Calu3 (cell line): ENCODE measurements at regions not wholly inside any gene's neighbourhood (a gene's known extent, or its start where the extent isn't known, plus 50 kb on each side); places are given as distances from the start of the nearest gene placed in this dataset.

Experiments used
- BruUV-seq: library from RNA; stranded (reverse); fragments of 400-500 nt; replicated peaks from 2 replicates; lab custom pipeline; 2021; lab: Mats Ljungman, UMichigan
- CTCF ChIA-PET: fragments of 300-600 bp; sonication (Branson Sonifier 250); formaldehyde crosslinking; loops from one replicate; lab custom pipeline; 2022; ENCODE audit warnings: antibody characterized with exemption; lab: Charles Lee
- DNase-seq: peaks from one replicate; pipeline ENCODE4 v3.0.0; 2022
- H3K27ac Mint-ChIP-seq: one replicate; pipeline ENCODE4 v1.8.0; 2022; ENCODE audit warnings: mixed read lengths; ENCODE audit not compliant: unreplicated experiment
- H3K27me3 Mint-ChIP-seq: one replicate; pipeline ENCODE4 v1.8.0; 2022; ENCODE audit warnings: mixed read lengths; ENCODE audit not compliant: unreplicated experiment
- H3K36me3 Mint-ChIP-seq: one replicate; pipeline ENCODE4 v1.8.0; 2022; ENCODE audit warnings: mild to moderate bottlenecking, moderate library complexity, mixed read lengths; ENCODE audit not compliant: insufficient read depth, unreplicated experiment
- H3K4me1 Mint-ChIP-seq: one replicate; pipeline ENCODE4 v1.8.0; 2022; ENCODE audit warnings: mild to moderate bottlenecking, low read depth, mixed read lengths; ENCODE audit not compliant: unreplicated experiment
- H3K4me3 Mint-ChIP-seq: one replicate; pipeline ENCODE4 v1.8.0; 2022; ENCODE audit warnings: mild to moderate bottlenecking, low read depth, moderate library complexity, mixed read lengths; ENCODE audit not compliant: unreplicated experiment
- H3K9me3 Mint-ChIP-seq: one replicate; pipeline ENCODE4 v1.8.0; 2022; ENCODE audit warnings: low read depth, mixed read lengths; ENCODE audit not compliant: unreplicated experiment
- CTCF ChIP-seq: fragments of 200-600 bp; IDR thresholded peaks from one replicate; pipeline ENCODE4 v1.8.0; 2022; ENCODE audit warnings: antibody characterized with exemption; ENCODE audit not compliant: unreplicated experiment
- intact Hi-C: fragments of 100-400 bp; cut with micrococcal nuclease; formaldehyde crosslinking; loops from one replicate; pipeline ENCODE4 v1.10.0; 2022; ENCODE audit not compliant: unreplicated experiment

- Mint-ChIP-seq H3K36me3 (no peaks in the 10 kb centered on the region), H3K27me3 (no peaks in the 10 kb centered on the region), H3K9me3 (no peaks in the 10 kb centered on the region), H3K27ac (no peak overlapping the region), H3K4me1 (peaks cover 21% of the 10 kb centered on the region), H3K4me3 (no peak overlapping the region)
- no peak for TF ChIP-seq CTCF
- BruUV-seq: no TSS peak
- intact Hi-C loops: no loop called here
- DNase-seq: no peak
- CTCF ChIA-PET: no interaction called here
These were observed 357.1 kb downstream of the SOCS6 start for GRCh38 chr18:70645971-70646370.

DNA sequence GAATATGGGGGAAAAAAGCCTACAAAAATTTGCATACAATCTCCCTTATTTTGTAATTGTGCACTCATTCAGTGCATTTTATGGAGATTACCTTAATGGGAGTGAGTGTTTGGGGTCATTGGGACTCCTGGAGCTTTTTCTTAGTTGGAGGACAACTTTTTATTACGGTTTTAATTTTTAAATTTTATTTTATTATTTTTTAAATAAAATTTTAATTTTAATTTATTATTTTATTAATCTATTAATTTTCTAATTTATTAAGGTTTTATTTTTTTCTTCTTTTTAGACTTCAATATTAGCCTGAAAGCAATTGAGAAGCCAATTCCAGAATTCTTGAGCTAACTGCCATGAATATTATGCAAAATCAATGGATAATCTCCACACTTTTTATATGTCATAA is 355.0 kb downstream of the SOCS6 start:
- H3K4me3 Mint-ChIP-seq: no peak overlapping the region
- no TSS peak for BruUV-seq
- H3K9me3 Mint-ChIP-seq: no peaks in the 10 kb centered on the region
- H3K36me3 Mint-ChIP-seq: no peaks in the 10 kb centered on the region
- H3K27ac Mint-ChIP-seq: no peak overlapping the region
- intact Hi-C loops: no loop called here
- no peaks in the 10 kb centered on the region for H3K27me3 Mint-ChIP-seq
- TF ChIP-seq CTCF: no peak
- H3K4me1 Mint-ChIP-seq: peaks cover 28% of the 10 kb centered on the region
- CTCF ChIA-PET: no interaction called here
- DNase-seq: no peak

GRCh38 chr18:70641156-70641775 is 352.4 kb downstream of the SOCS6 start:
- H3K4me1 Mint-ChIP-seq: peaks cover 28% of the 10 kb centered on the region
- no peaks in the 10 kb centered on the region for H3K27me3 Mint-ChIP-seq
- peak; percentile 12 for DNase-seq
- H3K36me3 Mint-ChIP-seq: no peaks in the 10 kb centered on the region
- no TSS peak for BruUV-seq
- CTCF ChIA-PET: interaction anchor here (0.6 kb wide), 1 partner anchor 112 kb away, joined by 3 read pairs; no protein-coding TSS in a partner anchor
- peak overlapping the region; percentile 75 for H3K27ac Mint-ChIP-seq
- intact Hi-C loops: no loop called here
- no peaks in the 10 kb centered on the region for H3K9me3 Mint-ChIP-seq
- no peak overlapping the region for H3K4me3 Mint-ChIP-seq
- no peak for TF ChIP-seq CTCF

- no peaks in the 10 kb centered on the region for H3K36me3 Mint-ChIP-seq
- peaks cover 28% of the 10 kb centered on the region for H3K4me1 Mint-ChIP-seq
- no peaks in the 10 kb centered on the region for H3K27me3 Mint-ChIP-seq
- no peak overlapping the region for H3K4me3 Mint-ChIP-seq
- CTCF ChIA-PET: interaction anchor here (0.6 kb wide), 1 partner anchor 112 kb away, joined by 3 read pairs; no protein-coding TSS in a partner anchor
- no peak for DNase-seq
- no peak overlapping the region for H3K27ac Mint-ChIP-seq
- intact Hi-C loops: no loop called here
- TF ChIP-seq CTCF: no peak
- no TSS peak for BruUV-seq
- H3K9me3 Mint-ChIP-seq: no peaks in the 10 kb centered on the region
These were observed 351.6 kb downstream of the SOCS6 start for GRCh38 chr18:70640336-70640887.
